ENCODE measurements at regions not wholly inside any gene's neighbourhood (a gene's known extent, or its start where the extent isn't known, plus 50 kb on each side); places are given as distances from the start of the nearest gene placed in this dataset.

- Histone ChIP-seq H3K4me1 (ENCODE audit: control insufficient read depth in 2 of 3, insufficient read depth in 2 of 3, low read depth in 1 of 3, low read length in 3 of 3) (no peaks in the 10 kb centered on the region), H3K9ac (ENCODE audit: low read length in 3 of 3) (no peak overlapping the region), H3K27me3 (ENCODE audit: control insufficient read depth, insufficient read depth, low read length) (no peaks in the 10 kb centered on the region), H3K9me3 (ENCODE audit: control insufficient read depth in 2 of 3, insufficient read depth in 1 of 3, low read length in 3 of 3) (no peaks in the 10 kb centered on the region), H3K27ac (ENCODE audit: low read depth in 2 of 2, low read length in 2 of 2) (no peak overlapping the region), H3K4me3 (ENCODE audit: low read length in 3 of 3) (no peak overlapping the region), H3K36me3 (ENCODE audit: control insufficient read depth in 2 of 3, insufficient read depth in 3 of 3, low read length in 3 of 3) (no peaks in the 10 kb centered on the region)
- no peak for TF ChIP-seq CTCF (IDR thresholded peaks at IDR 0.05; ENCODE audit: borderline replicate concordance, extremely low read depth, insufficient read depth)
- intact Hi-C loops (cut with DNase I): no loop called here
- no peak for DNase-seq
- no peak for FAIRE-seq
These were observed 207.9 kb upstream of the CXCR4 start for GRCh38 chr2:136325844-136326331.

- Histone ChIP-seq H3K27me3 (ENCODE audit: control insufficient read depth, insufficient read depth, low read length) (no peaks in the 10 kb centered on the region), H3K9ac (ENCODE audit: low read length in 3 of 3) (no peak overlapping the region), H3K27ac (ENCODE audit: low read depth in 2 of 2, low read length in 2 of 2) (no peak overlapping the region), H3K36me3 (ENCODE audit: control insufficient read depth in 2 of 3, insufficient read depth in 3 of 3, low read length in 3 of 3) (no peaks in the 10 kb centered on the region), H3K4me1 (ENCODE audit: control insufficient read depth in 2 of 3, insufficient read depth in 2 of 3, low read depth in 1 of 3, low read length in 3 of 3) (no peaks in the 10 kb centered on the region), H3K4me3 (ENCODE audit: low read length in 3 of 3) (no peak overlapping the region), H3K9me3 (ENCODE audit: control insufficient read depth in 2 of 3, insufficient read depth in 1 of 3, low read length in 3 of 3) (no peaks in the 10 kb centered on the region)
- intact Hi-C loops (cut with DNase I): no loop called here
- TF ChIP-seq CTCF (IDR thresholded peaks at IDR 0.05; ENCODE audit: borderline replicate concordance, extremely low read depth, insufficient read depth): no peak
- FAIRE-seq (no peak), DNase-seq (no peak)
These were observed 207.0 kb upstream of the CXCR4 start for GRCh38 chr2:136324966-136325365.

GRCh38 chr2:136323935-136324334 is 206.0 kb upstream of the CXCR4 start:
- intact Hi-C loops (cut with DNase I): no loop called here
- H3K27me3 ChIP-seq (ENCODE audit: control insufficient read depth, insufficient read depth, low read length): no peaks in the 10 kb centered on the region
- TF ChIP-seq CTCF (IDR thresholded peaks at IDR 0.05; ENCODE audit: borderline replicate concordance, extremely low read depth, insufficient read depth): no peak
- no peak overlapping the region for H3K4me3 ChIP-seq (ENCODE audit: low read length in 3 of 3)
- DNase-seq (no peak), FAIRE-seq (no peak)
- H3K36me3 ChIP-seq (ENCODE audit: control insufficient read depth in 2 of 3, insufficient read depth in 3 of 3, low read length in 3 of 3): no peaks in the 10 kb centered on the region
- H3K4me1 ChIP-seq (ENCODE audit: control insufficient read depth in 2 of 3, insufficient read depth in 2 of 3, low read depth in 1 of 3, low read length in 3 of 3): no peaks in the 10 kb centered on the region
- no peak overlapping the region for H3K9ac ChIP-seq (ENCODE audit: low read length in 3 of 3)
- no peaks in the 10 kb centered on the region for H3K9me3 ChIP-seq (ENCODE audit: control insufficient read depth in 2 of 3, insufficient read depth in 1 of 3, low read length in 3 of 3)
- no peak overlapping the region for H3K27ac ChIP-seq (ENCODE audit: low read depth in 2 of 2, low read length in 2 of 2)

GRCh38 chr2:136323195-136323594 is 205.2 kb upstream of the CXCR4 start:
- Histone ChIP-seq H3K27me3 (ENCODE audit: control insufficient read depth, insufficient read depth, low read length) (no peaks in the 10 kb centered on the region), H3K4me3 (ENCODE audit: low read length in 3 of 3) (no peak overlapping the region), H3K9ac (ENCODE audit: low read length in 3 of 3) (no peak overlapping the region), H3K9me3 (ENCODE audit: control insufficient read depth in 2 of 3, insufficient read depth in 1 of 3, low read length in 3 of 3) (no peaks in the 10 kb centered on the region), H3K27ac (ENCODE audit: low read depth in 2 of 2, low read length in 2 of 2) (no peak overlapping the region), H3K36me3 (ENCODE audit: control insufficient read depth in 2 of 3, insufficient read depth in 3 of 3, low read length in 3 of 3) (no peaks in the 10 kb centered on the region), H3K4me1 (ENCODE audit: control insufficient read depth in 2 of 3, insufficient read depth in 2 of 3, low read depth in 1 of 3, low read length in 3 of 3) (no peaks in the 10 kb centered on the region)
- intact Hi-C loops (cut with DNase I): no loop called here
- FAIRE-seq (no peak), DNase-seq (no peak)
- TF ChIP-seq CTCF (IDR thresholded peaks at IDR 0.05; ENCODE audit: borderline replicate concordance, extremely low read depth, insufficient read depth): no peak

All from kidney (tissue), 13 donors.